ENCODE measurements at regions not wholly inside any gene's neighbourhood (a gene's known extent, or its start where the extent isn't known, plus 50 kb on each side); places are given as distances from the start of the nearest gene placed in this dataset.

DNA sequence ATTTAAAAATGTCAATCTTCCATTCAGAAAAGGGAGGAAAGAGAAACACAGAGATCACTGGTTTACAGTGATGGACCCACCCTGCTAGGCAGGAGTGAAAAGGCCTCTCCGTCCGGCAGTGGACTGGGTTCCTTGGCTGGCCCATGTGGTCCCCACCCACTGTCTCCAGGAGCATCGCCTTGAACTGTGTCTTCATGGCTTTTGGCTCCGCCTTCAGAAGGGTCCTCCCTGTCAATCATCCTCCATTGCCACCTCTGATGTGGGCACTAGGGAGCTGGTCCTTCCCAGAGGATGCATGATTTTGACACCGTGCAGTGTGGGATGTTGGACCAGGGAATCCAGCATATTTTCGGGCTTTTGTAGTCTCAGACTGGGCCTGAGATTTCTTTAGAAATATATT is 58.2 kb upstream of the B3GAT1 start:
- TF ChIP-seq POLR2A (IDR thresholded peaks at IDR 0.05; ENCODE audit: low read length), result no peak
- TF ChIP-seq GATA1 (IDR thresholded peaks at IDR 0.05; ENCODE audit: low read depth, low read length), result no peak
